GM12878 (cell line): ENCODE measurements at regions not wholly inside any gene's neighbourhood (a gene's known extent, or its start where the extent isn't known, plus 50 kb on each side); places are given as distances from the start of the nearest gene placed in this dataset.

ENCODE experiments used
- ATAC-seq: fragments of 200-7000 bp; cut with Tn5 transposase; 3 replicates; pipeline ENCODE4 v1.9.1; 2020; ENCODE audit warnings: mild to moderate bottlenecking, moderate library complexity
- BruUV-seq: library from RNA; stranded (reverse); fragments of 400-500 nt; replicated peaks from 2 replicates; lab custom pipeline; 2021; lab: Mats Ljungman, UMichigan
- CTCF ChIA-PET: fragments of 300-600 bp; sonication (Branson Sonifier 250); formaldehyde crosslinking; extraction: SDS; loops from one replicate; lab custom pipeline; 2021; ENCODE audit warnings: inconsistent platforms; lab: Yijun Ruan, JAX
- POLR2A ChIA-PET: fragments of 350-600 bp; formaldehyde crosslinking; extraction: SDS; loops from one replicate; lab custom pipeline; 2021; ENCODE audit warnings: inconsistent platforms; lab: Charles Lee
- RAD21 ChIA-PET: fragments of 300-600 bp; sonication (Branson Sonifier 250); formaldehyde crosslinking; loops from one replicate; lab custom pipeline; 2023; ENCODE audit warnings: antibody characterized with exemption; ENCODE audit not compliant: unreplicated experiment; lab: Charles Lee
- SMC1A ChIA-PET: fragments of 300-600 bp; sonication (Branson Sonifier 250); formaldehyde crosslinking; loops from one replicate; lab custom pipeline; 2023; ENCODE audit not compliant: unreplicated experiment, uncharacterized antibody; lab: Charles Lee
- DNase-seq: peaks from one replicate; pipeline ENCODE4 v3.0.0-alpha.2; 2011; ENCODE audit warnings: low read depth, low spot score
- FAIRE-seq: peaks from 3 replicates; lab custom pipeline; 2011; peaks lifted over from hg19 to GRCh38; lab: Jason Lieb, UNC
- H2AFZ ChIP-seq: 2 replicates; pipeline ENCODE4 v1.6.0; 2011; ENCODE audit warnings: low read depth, low read length, control low read depth; ENCODE audit not compliant: control insufficient read depth
- H3K27ac ChIP-seq: 2 replicates; pipeline ENCODE4 v1.5.1; 2011; ENCODE audit warnings: control low read depth; ENCODE audit not compliant: control insufficient read depth, insufficient read depth
- H3K27me3 ChIP-seq, 2 experiments: replicated peaks in 1 of 2; 2 replicates each; pipeline versions ENCODE4 v1.6.0 to v1.6.1; 2011; ENCODE audit warnings: low read length in 1 of 2; ENCODE audit not compliant: control insufficient read depth in 2 of 2, insufficient read depth in 2 of 2
- H3K36me3 ChIP-seq, 2 experiments: 2 replicates each; pipeline ENCODE4 v1.5.1; 2011; ENCODE audit warnings: low read length in 1 of 2; ENCODE audit not compliant: control insufficient read depth in 2 of 2, insufficient read depth in 2 of 2
- H3K4me1 ChIP-seq: 2 replicates; pipeline ENCODE4 v1.6.1; 2011; ENCODE audit warnings: mild to moderate bottlenecking, low read length, moderate library complexity, mixed read lengths; ENCODE audit not compliant: control insufficient read depth, insufficient read depth
- H3K4me2 ChIP-seq: 2 replicates; pipeline ENCODE4 v1.6.0; 2011; ENCODE audit warnings: control low read depth; ENCODE audit not compliant: control insufficient read depth, insufficient read depth
- H3K4me3 ChIP-seq: fragments of 200-600 bp; sonication (generic); 2 replicates; pipeline ENCODE4 v1.5.1; 2016
- H3K79me2 ChIP-seq: 2 replicates; pipeline ENCODE4 v1.6.0; 2011; ENCODE audit warnings: low read length; ENCODE audit not compliant: control insufficient read depth, insufficient read depth
- H3K9ac ChIP-seq: 2 replicates; pipeline ENCODE4 v1.8.0; 2011; ENCODE audit warnings: low read length, control low read depth, mixed read lengths; ENCODE audit not compliant: control insufficient read depth, insufficient read depth
- H3K9me3 ChIP-seq: replicated peaks from 3 replicates; pipeline ENCODE4 v1.5.1; 2011; ENCODE audit warnings: mild to moderate bottlenecking, low read length; ENCODE audit not compliant: control insufficient read depth, insufficient read depth
- H4K20me1 ChIP-seq: 2 replicates; pipeline ENCODE4 v1.6.0; 2011; ENCODE audit not compliant: control insufficient read depth, insufficient read depth
- BCL11A ChIP-seq: IDR thresholded peaks from 2 replicates; pipeline ENCODE4 v1.6.1; 2011; ENCODE audit warnings: low read depth, low read length
- BHLHE40 ChIP-seq, 2 experiments: fragments of 450-650 bp in 1 of 2; IDR thresholded peaks; 2 replicates each; pipeline ENCODE4 v1.6.1; 2011 to 2017; ENCODE audit warnings: low read depth in 2 of 2, borderline replicate concordance in 1 of 2, improper control_type of control experiment in 1 of 2, low read length in 1 of 2, mild to moderate bottlenecking in 1 of 2
- CREB1 ChIP-seq: IDR thresholded peaks from 2 replicates; pipeline ENCODE4 v1.6.1; 2012; ENCODE audit warnings: low read depth, mild to moderate bottlenecking, inconsistent platforms
- ELK1 ChIP-seq: IDR thresholded peaks from 2 replicates; pipeline ENCODE4 v1.6.1; 2012; ENCODE audit warnings: low read depth, low read length, improper control_type of control experiment
- MTA2 ChIP-seq: fragments of 450-650 bp; IDR thresholded peaks from 2 replicates; pipeline ENCODE4 v1.6.1; 2016; ENCODE audit warnings: low read depth, mild to moderate bottlenecking, moderate library complexity
- NR2F1 ChIP-seq: fragments of 450-650 bp; conservative IDR thresholded peaks from 2 replicates; pipeline ENCODE4 v1.6.1; 2017; ENCODE audit warnings: mild to moderate bottlenecking
- PML ChIP-seq: IDR thresholded peaks from 2 replicates; pipeline ENCODE4 v1.6.1; 2012; ENCODE audit warnings: low read length, inconsistent platforms
- ZBTB11 ChIP-seq: fragments of 450-650 bp; formaldehyde crosslinking; IDR thresholded peaks from 2 replicates; pipeline ENCODE4 v1.5.0; 2022; ENCODE audit warnings: mild to moderate bottlenecking, missing genetic modification characterization
- ZBTB4 ChIP-seq: fragments of 450-650 bp; formaldehyde crosslinking; IDR thresholded peaks from 2 replicates; pipeline ENCODE4 v1.4.0; 2022; ENCODE audit warnings: mild to moderate bottlenecking, moderate library complexity
- ZNF592 ChIP-seq: fragments of 450-650 bp; IDR thresholded peaks from 2 replicates; pipeline ENCODE4 v1.6.1; 2017; ENCODE audit warnings: mild to moderate bottlenecking, moderate library complexity
- WGBS: methylation state at CpG from one replicate; pipeline ENCODE4 v1.1.6; 2016; ENCODE audit warnings: low lambda C conversion rate; ENCODE audit not compliant: insufficient replicate concordance, insufficient coverage; ENCODE audit errors: missing lambda C conversion rate; 5-methylcytosine and 5-hydroxymethylcytosine counted together
- in situ Hi-C: fragments of 300-500 bp; cut with MboI; formaldehyde crosslinking; loops from 9 replicates; pipeline ENCODE4 v1.14.3; 2018; ENCODE audit warnings: mixed read lengths
- intact Hi-C: fragments of 100-400 bp; cut with micrococcal nuclease; formaldehyde crosslinking; loops from one replicate; pipeline ENCODE4 v1.14.2; 2022; ENCODE audit not compliant: unreplicated experiment

- POLR2A ChIA-PET = interaction anchor here (0.6 kb wide), 1 partner anchor 180 kb away, joined by 3 read pairs; no protein-coding TSS in a partner anchor
- CTCF ChIA-PET = no interaction called here
- FAIRE-seq = no peak
- no peak for TF ChIP-seq PML
- no peak for TF ChIP-seq ZBTB11 (CRISPR knock-in tag)
- TF ChIP-seq NR2F1 = no peak
- TF ChIP-seq BHLHE40 (IDR thresholded peaks at IDR 0.05; ENCODE audit: borderline replicate concordance in 1 of 2, low read depth in 2 of 2, low read length in 1 of 2) = no peak
- no peak for TF ChIP-seq ZBTB4
- TF ChIP-seq CREB1 = no peak
- no peak for TF ChIP-seq MTA2
- no peak for TF ChIP-seq ZNF592
- TF ChIP-seq ELK1 = no peak
- no peak for TF ChIP-seq BCL11A
Observed at GRCh38 chr9:129350143-129350935, 172.3 kb upstream of the IER5L start.

More at GRCh38 chr9:129350143-129350935, 172.3 kb upstream of the IER5L start:
- DNase-seq (no peak), ATAC-seq (no peak)
- H3K4me3 ChIP-seq = no peak overlapping the region
- no peaks in the 10 kb centered on the region; the same call in 2 of the 3 replicates for H3K9me3 ChIP-seq
- H3K36me3 ChIP-seq = no peaks in the 10 kb centered on the region
- no peak overlapping the region for H2AFZ ChIP-seq
- H3K27me3 ChIP-seq = no peaks in the 10 kb centered on the region; a peak in 1 of 4 replicates
- no peak overlapping the region for H3K9ac ChIP-seq
- H3K4me2 ChIP-seq = no peak overlapping the region
- intact Hi-C loops (no loop called here), in situ Hi-C loops (no loop called here)
- RAD21 ChIA-PET = no interaction called here
- BruUV-seq = no TSS peak
- no peaks in the 10 kb centered on the region for H3K4me1 ChIP-seq
- no peaks in the 10 kb centered on the region for H3K79me2 ChIP-seq
- SMC1A ChIA-PET = interaction anchor here (0.6 kb wide), 1 partner anchor 183 kb away, joined by 3 read pairs; no protein-coding TSS in a partner anchor
- 58% methylated on average over 24 of the region's 25 CpGs for WGBS
- H4K20me1 ChIP-seq = no peaks in the 10 kb centered on the region
- H3K27ac ChIP-seq = no peak overlapping the region
